Testis (tissue), 2 donors: ENCODE measurements at regions not wholly inside any gene's neighbourhood (a gene's known extent, or its start where the extent isn't known, plus 50 kb on each side); places are given as distances from the start of the nearest gene placed in this dataset.
"Not testable (repeated sequence)": the region's sequence is repeated elsewhere in the genome, so short reads cannot be mapped to it uniquely, and the experiment has no call there.

Experiments used
- POLR2A ChIP-seq: fragments of 450-650 bp; IDR thresholded peaks from one replicate; pipeline ENCODE4 v1.6.1; 2017; ENCODE audit warnings: antibody characterized with exemption, mild to moderate bottlenecking, moderate library complexity
- TF ChIP-seq, protein P1 (sequence below), 3 experiments: fragments of 450-650 bp in 2 of 3; fragments of 200-600 bp in 1 of 3; sonication (generic) in 1 of 3; IDR thresholded peaks; one replicate each; pipeline ENCODE4 v1.5.1; 2016 to 2019; ENCODE audit warnings: antibody characterized with exemption in 3 of 3, mild to moderate bottlenecking in 2 of 3, moderate library complexity in 1 of 3

GRCh38 chr7:35121-35541, 157.2 kb upstream of the FAM20C start:
- TF ChIP-seq, protein P1, sequence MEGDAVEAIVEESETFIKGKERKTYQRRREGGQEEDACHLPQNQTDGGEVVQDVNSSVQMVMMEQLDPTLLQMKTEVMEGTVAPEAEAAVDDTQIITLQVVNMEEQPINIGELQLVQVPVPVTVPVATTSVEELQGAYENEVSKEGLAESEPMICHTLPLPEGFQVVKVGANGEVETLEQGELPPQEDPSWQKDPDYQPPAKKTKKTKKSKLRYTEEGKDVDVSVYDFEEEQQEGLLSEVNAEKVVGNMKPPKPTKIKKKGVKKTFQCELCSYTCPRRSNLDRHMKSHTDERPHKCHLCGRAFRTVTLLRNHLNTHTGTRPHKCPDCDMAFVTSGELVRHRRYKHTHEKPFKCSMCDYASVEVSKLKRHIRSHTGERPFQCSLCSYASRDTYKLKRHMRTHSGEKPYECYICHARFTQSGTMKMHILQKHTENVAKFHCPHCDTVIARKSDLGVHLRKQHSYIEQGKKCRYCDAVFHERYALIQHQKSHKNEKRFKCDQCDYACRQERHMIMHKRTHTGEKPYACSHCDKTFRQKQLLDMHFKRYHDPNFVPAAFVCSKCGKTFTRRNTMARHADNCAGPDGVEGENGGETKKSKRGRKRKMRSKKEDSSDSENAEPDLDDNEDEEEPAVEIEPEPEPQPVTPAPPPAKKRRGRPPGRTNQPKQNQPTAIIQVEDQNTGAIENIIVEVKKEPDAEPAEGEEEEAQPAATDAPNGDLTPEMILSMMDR (IDR thresholded peaks at IDR 0.05): not testable (repeated sequence)
- TF ChIP-seq POLR2A: not testable (repeated sequence)
